8988T (cell line): ENCODE measurements at regions not wholly inside any gene's neighbourhood (a gene's known extent, or its start where the extent isn't known, plus 50 kb on each side); places are given as distances from the start of the nearest gene placed in this dataset.

Experiments
- DNase-seq: peaks from one replicate; pipeline ENCODE4 v3.0.0; 2011

- no peak for DNase-seq
These were observed 812.8 kb upstream of the SLC10A2 start for GRCh38 chr13:103878891-103879605.

- no peak for DNase-seq
These were observed 810.4 kb upstream of the SLC10A2 start for GRCh38 chr13:103876571-103876970.

GRCh38 chr13:103873725-103874124 lies 807.5 kb upstream of the SLC10A2 start:
- no peak for DNase-seq

- no peak for DNase-seq
These were observed 799.8 kb upstream of the SLC10A2 start for GRCh38 chr13:103866048-103866447.

- DNase-seq = no peak
These were observed 796.3 kb upstream of the SLC10A2 start for GRCh38 chr13:103862525-103862924.

GRCh38 chr13:103859952-103860351 lies 793.7 kb upstream of the SLC10A2 start:
- no peak for DNase-seq

- no peak for DNase-seq
These were observed 785.8 kb upstream of the SLC10A2 start for GRCh38 chr13:103852036-103852435.

- DNase-seq = no peak
These were observed 778.3 kb upstream of the SLC10A2 start for GRCh38 chr13:103844471-103844870.

GRCh38 chr13:103839460-103839859 lies 773.2 kb upstream of the SLC10A2 start:
- DNase-seq = no peak

- DNase-seq = no peak
These were observed 768.8 kb upstream of the SLC10A2 start for GRCh38 chr13:103835052-103835451.

- DNase-seq = no peak
These were observed 767.2 kb upstream of the SLC10A2 start for GRCh38 chr13:103833294-103833852.

GRCh38 chr13:103815619-103816018 lies 749.4 kb upstream of the SLC10A2 start:
- no peak for DNase-seq

- no peak for DNase-seq
These were observed 746.8 kb upstream of the SLC10A2 start for GRCh38 chr13:103812971-103813370.

- no peak for DNase-seq
These were observed 746.3 kb upstream of the SLC10A2 start for GRCh38 chr13:103812558-103812957.

GRCh38 chr13:103810026-103810425 lies 743.8 kb upstream of the SLC10A2 start:
- no peak for DNase-seq

- no peak for DNase-seq
These were observed 739.6 kb upstream of the SLC10A2 start for GRCh38 chr13:103805771-103806170.

GRCh38 chr13:103803349-103803748 lies 737.1 kb upstream of the SLC10A2 start:
- no peak for DNase-seq

- DNase-seq = no peak
These were observed 732.8 kb upstream of the SLC10A2 start for GRCh38 chr13:103799028-103799427.

GRCh38 chr13:103795892-103796478 lies 729.8 kb upstream of the SLC10A2 start:
- DNase-seq = no peak

- DNase-seq = no peak
These were observed 728.3 kb upstream of the SLC10A2 start for GRCh38 chr13:103794526-103794925.

GRCh38 chr13:103788061-103788652 lies 721.9 kb upstream of the SLC10A2 start:
- no peak for DNase-seq

GRCh38 chr13:103772576-103772975 lies 706.4 kb upstream of the SLC10A2 start:
- no peak for DNase-seq

- no peak for DNase-seq
These were observed 696.3 kb upstream of the SLC10A2 start for GRCh38 chr13:103762523-103762922.

- DNase-seq = no peak
These were observed 693.1 kb upstream of the SLC10A2 start for GRCh38 chr13:103759361-103759760.
